D721Med (cell line): ENCODE measurements at regions not wholly inside any gene's neighbourhood (a gene's known extent, or its start where the extent isn't known, plus 50 kb on each side); places are given as distances from the start of the nearest gene placed in this dataset.
"Not testable (repeated sequence)": the region's sequence is repeated elsewhere in the genome, so short reads cannot be mapped to it uniquely, and the experiment has no call there.

Experiments used
- DNase-seq: peaks from one replicate; pipeline ENCODE4 v3.0.0; 2011; ENCODE audit warnings: low spot score; ENCODE audit not compliant: insufficient read length
- FAIRE-seq: peaks from 2 replicates; lab custom pipeline; 2011; peaks lifted over from hg19 to GRCh38; lab: Jason Lieb, UNC
- TF ChIP-seq, protein P1 (sequence below): IDR thresholded peaks from 2 replicates; pipeline ENCODE4 v1.5.1; 2012; ENCODE audit warnings: mild to moderate bottlenecking, control low read depth; ENCODE audit not compliant: insufficient read depth; ENCODE audit errors: missing control alignments

DNA sequence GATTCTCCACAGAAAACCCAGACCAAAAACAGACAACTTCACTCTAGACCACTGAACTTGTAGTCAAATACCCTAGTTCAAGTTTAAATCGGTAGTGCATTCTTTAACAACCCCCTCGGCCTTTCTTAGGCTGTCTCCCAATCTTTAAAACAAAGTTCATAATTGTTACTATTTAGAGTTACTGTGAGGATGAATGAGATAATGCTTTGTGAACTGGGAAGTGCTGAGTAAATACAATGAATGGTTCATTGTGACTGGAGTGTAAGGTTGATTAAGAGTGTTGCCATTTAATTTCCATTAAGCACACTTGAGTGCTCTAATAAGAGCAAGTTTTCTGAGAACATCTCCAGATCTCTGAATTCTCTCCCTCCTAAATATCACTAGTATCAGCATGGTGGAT, 228.8 kb upstream of the PIK3R1 start:
- FAIRE-seq (no peak), DNase-seq (no peak)
- TF ChIP-seq, protein P1, sequence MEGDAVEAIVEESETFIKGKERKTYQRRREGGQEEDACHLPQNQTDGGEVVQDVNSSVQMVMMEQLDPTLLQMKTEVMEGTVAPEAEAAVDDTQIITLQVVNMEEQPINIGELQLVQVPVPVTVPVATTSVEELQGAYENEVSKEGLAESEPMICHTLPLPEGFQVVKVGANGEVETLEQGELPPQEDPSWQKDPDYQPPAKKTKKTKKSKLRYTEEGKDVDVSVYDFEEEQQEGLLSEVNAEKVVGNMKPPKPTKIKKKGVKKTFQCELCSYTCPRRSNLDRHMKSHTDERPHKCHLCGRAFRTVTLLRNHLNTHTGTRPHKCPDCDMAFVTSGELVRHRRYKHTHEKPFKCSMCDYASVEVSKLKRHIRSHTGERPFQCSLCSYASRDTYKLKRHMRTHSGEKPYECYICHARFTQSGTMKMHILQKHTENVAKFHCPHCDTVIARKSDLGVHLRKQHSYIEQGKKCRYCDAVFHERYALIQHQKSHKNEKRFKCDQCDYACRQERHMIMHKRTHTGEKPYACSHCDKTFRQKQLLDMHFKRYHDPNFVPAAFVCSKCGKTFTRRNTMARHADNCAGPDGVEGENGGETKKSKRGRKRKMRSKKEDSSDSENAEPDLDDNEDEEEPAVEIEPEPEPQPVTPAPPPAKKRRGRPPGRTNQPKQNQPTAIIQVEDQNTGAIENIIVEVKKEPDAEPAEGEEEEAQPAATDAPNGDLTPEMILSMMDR: no peak

GRCh38 chr5:67985686-67986387, 229.7 kb upstream of the PIK3R1 start:
- TF ChIP-seq, protein P1: no peak
- FAIRE-seq (no peak), DNase-seq (no peak)

DNA sequence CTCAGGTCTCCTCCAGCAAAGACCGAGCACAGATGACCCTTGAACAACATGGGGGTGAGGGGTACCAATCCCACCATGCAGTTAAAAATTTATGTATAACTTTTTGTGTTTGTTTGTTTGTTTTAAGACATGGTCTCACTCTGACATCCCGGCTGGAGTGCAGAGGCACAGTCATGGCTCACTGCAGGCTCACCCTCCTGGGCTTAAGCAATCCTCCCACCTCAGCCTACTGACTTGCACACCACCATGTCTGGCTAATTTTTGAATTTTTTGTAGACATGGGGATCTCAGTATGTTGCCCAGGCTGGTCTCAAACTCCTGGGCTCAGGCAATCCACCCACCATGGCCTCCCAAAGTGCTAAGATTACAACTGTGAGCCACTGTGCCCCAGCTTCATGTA, 231.0 kb upstream of the PIK3R1 start:
- TF ChIP-seq, protein P1: no peak
- FAIRE-seq: no peak

GRCh38 chr5:67983251-67984110, 232.1 kb upstream of the PIK3R1 start:
- TF ChIP-seq, protein P1: no peak
- DNase-seq: no peak
- no peak for FAIRE-seq

More for the DNA sequence above, 231.0 kb upstream of the PIK3R1 start:
- no peak for DNase-seq

DNA sequence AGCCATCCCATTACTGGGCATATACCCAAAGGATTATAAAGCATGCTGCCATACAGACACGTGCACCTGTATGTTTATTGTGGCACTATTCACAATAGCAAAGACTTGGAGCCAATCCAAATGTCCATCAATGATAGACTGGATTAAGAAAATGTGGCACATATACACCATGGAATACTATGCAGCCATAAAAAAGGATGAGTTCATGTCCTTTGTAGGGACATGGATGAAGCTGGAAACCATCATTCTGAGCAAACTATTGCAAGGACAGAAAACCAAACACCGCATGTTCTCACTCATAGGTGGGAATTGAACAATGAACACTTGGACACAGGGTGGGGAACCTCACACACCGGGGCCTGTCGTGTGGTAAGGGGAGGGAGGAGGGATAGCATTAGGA, 233.4 kb upstream of the PIK3R1 start:
- DNase-seq, FAIRE-seq: not testable (repeated sequence)

GRCh38 chr5:67978171-67978570, 237.4 kb upstream of the PIK3R1 start:
- no peak for DNase-seq
- TF ChIP-seq, protein P1: no peak
- no peak for FAIRE-seq

GRCh38 chr5:67976891-67977601, 238.5 kb upstream of the PIK3R1 start:
- DNase-seq: no peak
- TF ChIP-seq, protein P1: no peak
- no peak for FAIRE-seq
